Jurkat, Clone E6-1 (cell line): ENCODE measurements at regions not wholly inside any gene's neighbourhood (a gene's known extent, or its start where the extent isn't known, plus 50 kb on each side); places are given as distances from the start of the nearest gene placed in this dataset.
A peak's percentile ranks its signal among the peaks of the same experiment; 100 is the strongest.
"Not testable (repeated sequence)": the region's sequence is repeated elsewhere in the genome, so short reads cannot be mapped to it uniquely, and the experiment has no call there.

Source experiments
- DNase-seq: peaks from one replicate; pipeline ENCODE4 v3.0.0-alpha.2; 2011; ENCODE audit warnings: low read depth, low spot score
- H3K4me3 ChIP-seq: 2 replicates; pipeline ENCODE4 v1.5.1; 2011; ENCODE audit warnings: mild to moderate bottlenecking, low read length, control low read depth, moderate library complexity

GRCh38 chr16:86733546-86734254 is 155.4 kb downstream of the FOXL1 start:
- no peak overlapping the region for H3K4me3 ChIP-seq
- no peak for DNase-seq

- DNase-seq = no peak
Observed at GRCh38 chr16:86734543-86735460, 156.5 kb downstream of the FOXL1 start.

GRCh38 chr16:86735727-86736126 is 157.4 kb downstream of the FOXL1 start:
- H3K4me3 ChIP-seq = no peak overlapping the region
- no peak for DNase-seq

More at GRCh38 chr16:86734543-86735460, 156.5 kb downstream of the FOXL1 start:
- no peak overlapping the region for H3K4me3 ChIP-seq

GRCh38 chr16:86736502-86736901 is 158.2 kb downstream of the FOXL1 start:
- no peak overlapping the region for H3K4me3 ChIP-seq
- no peak for DNase-seq

- H3K4me3 ChIP-seq = no peak overlapping the region
- DNase-seq = no peak
Observed at GRCh38 chr16:86737083-86737482, 158.7 kb downstream of the FOXL1 start.

- not testable (repeated sequence) for DNase-seq, H3K4me3 ChIP-seq
Observed at GRCh38 chr16:86738322-86738721, 160.0 kb downstream of the FOXL1 start.

GRCh38 chr16:86739178-86739577 is 160.8 kb downstream of the FOXL1 start:
- H3K4me3 ChIP-seq = no peak overlapping the region
- DNase-seq = no peak

GRCh38 chr16:86739808-86740207 is 161.5 kb downstream of the FOXL1 start:
- no peak overlapping the region for H3K4me3 ChIP-seq
- DNase-seq = no peak

GRCh38 chr16:86740298-86740697 is 161.9 kb downstream of the FOXL1 start:
- H3K4me3 ChIP-seq = no peak overlapping the region
- DNase-seq = no peak

- no peak overlapping the region for H3K4me3 ChIP-seq
- peak; percentile 1 for DNase-seq
Observed at GRCh38 chr16:86740906-86741799, 162.8 kb downstream of the FOXL1 start.

- no peak overlapping the region for H3K4me3 ChIP-seq
- DNase-seq = no peak
Observed at GRCh38 chr16:86747761-86748160, 169.4 kb downstream of the FOXL1 start.

- no peak for DNase-seq
- no peak overlapping the region for H3K4me3 ChIP-seq
Observed at GRCh38 chr16:86748652-86749051, 170.3 kb downstream of the FOXL1 start.

- no peak for DNase-seq
- H3K4me3 ChIP-seq = no peak overlapping the region
Observed at GRCh38 chr16:86751076-86752030, 173.0 kb downstream of the FOXL1 start.

- H3K4me3 ChIP-seq = no peak overlapping the region
- DNase-seq = no peak
Observed at GRCh38 chr16:86752582-86753175, 174.3 kb downstream of the FOXL1 start.

GRCh38 chr16:86753399-86753798 is 175.1 kb downstream of the FOXL1 start:
- no peak for DNase-seq
- H3K4me3 ChIP-seq = no peak overlapping the region

- DNase-seq = no peak
- no peak overlapping the region for H3K4me3 ChIP-seq
Observed at GRCh38 chr16:86755571-86756006, 177.2 kb downstream of the FOXL1 start.

GRCh38 chr16:86756882-86757703 is 178.7 kb downstream of the FOXL1 start:
- DNase-seq = peak; percentile 3

More at GRCh38 chr16:86756882-86757703, 178.7 kb downstream of the FOXL1 start:
- H3K4me3 ChIP-seq = no peak overlapping the region
